Hepatocyte (in vitro differentiated cells): ENCODE measurements at regions not wholly inside any gene's neighbourhood (a gene's known extent, or its start where the extent isn't known, plus 50 kb on each side); places are given as distances from the start of the nearest gene placed in this dataset.

Experiments
- DNase-seq: peaks from one replicate; pipeline ENCODE4 v3.0.0-alpha.2; 2016; ENCODE audit warnings: low spot score
- H2AFZ ChIP-seq: fragments of 200-600 bp; sonication (generic); 2 replicates; pipeline ENCODE4 v1.6.0; 2016; ENCODE audit warnings: antibody characterized with exemption, mild to moderate bottlenecking
- H3K27ac ChIP-seq: fragments of 200-600 bp; sonication (generic); 2 replicates; pipeline ENCODE4 v1.5.1; 2016; ENCODE audit warnings: mild to moderate bottlenecking
- H3K27me3 ChIP-seq: fragments of 200-600 bp; sonication (generic); 2 replicates; pipeline ENCODE4 v1.6.1; 2016
- H3K36me3 ChIP-seq: fragments of 200-600 bp; sonication (generic); replicated peaks from 2 replicates; pipeline ENCODE4 v1.5.1; 2016; ENCODE audit warnings: low read depth; ENCODE audit not compliant: insufficient read depth
- H3K4me1 ChIP-seq: fragments of 200-600 bp; sonication (generic); 2 replicates; pipeline ENCODE4 v1.5.1; 2016; ENCODE audit warnings: mild to moderate bottlenecking, moderate library complexity; ENCODE audit not compliant: insufficient read depth
- H3K4me2 ChIP-seq: fragments of 200-600 bp; sonication (generic); 2 replicates; pipeline ENCODE4 v1.6.0; 2016
- H3K4me3 ChIP-seq: fragments of 200-600 bp; sonication (generic); 2 replicates; pipeline ENCODE4 v1.5.1; 2016; ENCODE audit warnings: mild to moderate bottlenecking
- H3K79me2 ChIP-seq: fragments of 200-600 bp; sonication (generic); 2 replicates; pipeline ENCODE4 v1.6.0; 2017; ENCODE audit warnings: mild to moderate bottlenecking
- H3K9me2 ChIP-seq: fragments of 200-600 bp; sonication (generic); replicated peaks from 2 replicates; pipeline ENCODE4 v1.6.0; 2017; ENCODE audit warnings: mild to moderate bottlenecking; ENCODE audit not compliant: insufficient read depth
- H3K9me3 ChIP-seq: fragments of 200-600 bp; sonication (generic); 2 replicates; pipeline ENCODE4 v1.5.1; 2016; ENCODE audit warnings: low read depth, mild to moderate bottlenecking
- H4K20me1 ChIP-seq: fragments of 200-600 bp; sonication (generic); 2 replicates; pipeline ENCODE4 v1.6.0; 2016; ENCODE audit warnings: mild to moderate bottlenecking; ENCODE audit not compliant: insufficient read depth, poor library complexity, severe bottlenecking
- EZH2 ChIP-seq: fragments of 200-600 bp; sonication (generic); IDR thresholded peaks from 2 replicates; pipeline ENCODE4 v1.6.1; 2016; ENCODE audit warnings: antibody characterized with exemption, mild to moderate bottlenecking, borderline replicate concordance
- EZH2phosphoT487 ChIP-seq: fragments of 200-600 bp; sonication (generic); IDR thresholded peaks from one replicate; pipeline ENCODE4 v1.6.1; 2018; ENCODE audit warnings: antibody characterized with exemption, mild to moderate bottlenecking, low read depth, moderate library complexity; ENCODE audit not compliant: unreplicated experiment, severe bottlenecking
- WGBS: methylation state at CpG from one replicate; pipeline ENCODE4 v1.1.6; 2016; ENCODE audit warnings: low lambda C conversion rate; ENCODE audit errors: missing lambda C conversion rate; 5-methylcytosine and 5-hydroxymethylcytosine counted together
- TF ChIP-seq, protein P1 (sequence below): fragments of 200-600 bp; sonication (generic); IDR thresholded peaks from 2 replicates; pipeline ENCODE4 v1.5.1; 2016; ENCODE audit warnings: antibody characterized with exemption, mild to moderate bottlenecking; ENCODE audit not compliant: poor library complexity

DNA sequence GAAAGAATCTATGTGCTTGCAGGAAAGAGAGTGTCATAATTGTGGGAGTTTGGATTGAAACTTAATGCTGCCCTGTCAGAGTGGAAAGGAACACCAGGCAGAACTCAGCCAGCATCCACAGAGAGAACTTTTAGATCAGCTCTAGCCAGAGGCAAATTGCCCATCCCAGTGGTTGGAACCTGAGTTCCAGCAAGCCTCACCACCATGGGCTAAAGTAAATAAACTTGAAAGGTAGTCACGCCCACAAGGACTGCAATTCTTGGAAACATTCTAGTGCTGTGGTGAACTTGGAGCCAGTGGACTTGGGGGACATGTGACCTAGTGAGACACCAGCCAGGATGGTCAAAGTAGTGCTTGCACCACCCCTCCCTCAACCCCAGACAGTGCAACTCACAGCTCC, 571.6 kb downstream of the LRRIQ3 start:
- WGBS, result 88% methylated on average over 1 of the region's 1 CpG
- Histone ChIP-seq H3K9me3 (no peaks in the 10 kb centered on the region), H3K9me2 (no peaks in the 10 kb centered on the region)

DNA sequence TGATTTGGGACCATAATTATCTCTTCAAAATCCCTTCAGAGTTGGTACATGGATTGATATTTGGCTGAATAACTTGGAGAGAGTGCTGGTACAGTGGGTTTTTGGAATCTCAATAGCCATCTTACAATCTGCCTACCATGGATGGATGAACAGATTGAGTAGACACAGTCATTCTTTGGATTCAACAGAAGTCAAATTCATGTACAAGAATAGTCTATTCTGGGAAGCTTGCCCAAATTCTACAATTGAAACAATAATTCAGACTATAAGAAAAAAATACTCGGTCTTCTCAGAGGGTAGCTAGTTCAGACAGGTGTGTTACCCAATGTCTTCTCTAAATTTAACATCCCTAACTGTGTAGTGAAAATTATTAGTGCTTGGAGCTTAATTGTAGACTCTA, 574.0 kb downstream of the LRRIQ3 start:
- 71% methylated on average over 1 of the region's 1 CpG for WGBS
- Histone ChIP-seq H3K4me1 (no peaks in the 10 kb centered on the region), H4K20me1 (no peaks in the 10 kb centered on the region), H3K27ac (no peak overlapping the region), H3K79me2 (no peaks in the 10 kb centered on the region), H3K9me3 (no peaks in the 10 kb centered on the region), H3K36me3 (no peaks in the 10 kb centered on the region), H3K9me2 (no peaks in the 10 kb centered on the region), H3K27me3 (no peaks in the 10 kb centered on the region), H2AFZ (no peak overlapping the region), H3K4me2 (no peak overlapping the region), H3K4me3 (no peak overlapping the region)
- DNase-seq, result no peak
- no peak for TF ChIP-seq EZH2
- TF ChIP-seq EZH2phosphoT487, result no peak
- TF ChIP-seq, protein P1, sequence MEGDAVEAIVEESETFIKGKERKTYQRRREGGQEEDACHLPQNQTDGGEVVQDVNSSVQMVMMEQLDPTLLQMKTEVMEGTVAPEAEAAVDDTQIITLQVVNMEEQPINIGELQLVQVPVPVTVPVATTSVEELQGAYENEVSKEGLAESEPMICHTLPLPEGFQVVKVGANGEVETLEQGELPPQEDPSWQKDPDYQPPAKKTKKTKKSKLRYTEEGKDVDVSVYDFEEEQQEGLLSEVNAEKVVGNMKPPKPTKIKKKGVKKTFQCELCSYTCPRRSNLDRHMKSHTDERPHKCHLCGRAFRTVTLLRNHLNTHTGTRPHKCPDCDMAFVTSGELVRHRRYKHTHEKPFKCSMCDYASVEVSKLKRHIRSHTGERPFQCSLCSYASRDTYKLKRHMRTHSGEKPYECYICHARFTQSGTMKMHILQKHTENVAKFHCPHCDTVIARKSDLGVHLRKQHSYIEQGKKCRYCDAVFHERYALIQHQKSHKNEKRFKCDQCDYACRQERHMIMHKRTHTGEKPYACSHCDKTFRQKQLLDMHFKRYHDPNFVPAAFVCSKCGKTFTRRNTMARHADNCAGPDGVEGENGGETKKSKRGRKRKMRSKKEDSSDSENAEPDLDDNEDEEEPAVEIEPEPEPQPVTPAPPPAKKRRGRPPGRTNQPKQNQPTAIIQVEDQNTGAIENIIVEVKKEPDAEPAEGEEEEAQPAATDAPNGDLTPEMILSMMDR, result no peak

More for the DNA sequence above, 571.6 kb downstream of the LRRIQ3 start:
- TF ChIP-seq EZH2phosphoT487 (no peak), EZH2 (no peak)
- TF ChIP-seq, protein P1, result no peak
- Histone ChIP-seq H2AFZ (no peak overlapping the region), H3K27me3 (no peaks in the 10 kb centered on the region), H3K4me2 (no peak overlapping the region), H4K20me1 (no peaks in the 10 kb centered on the region), H3K27ac (no peak overlapping the region), H3K4me1 (no peaks in the 10 kb centered on the region), H3K79me2 (no peaks in the 10 kb centered on the region), H3K4me3 (no peak overlapping the region), H3K36me3 (no peaks in the 10 kb centered on the region)
- DNase-seq, result no peak

DNA sequence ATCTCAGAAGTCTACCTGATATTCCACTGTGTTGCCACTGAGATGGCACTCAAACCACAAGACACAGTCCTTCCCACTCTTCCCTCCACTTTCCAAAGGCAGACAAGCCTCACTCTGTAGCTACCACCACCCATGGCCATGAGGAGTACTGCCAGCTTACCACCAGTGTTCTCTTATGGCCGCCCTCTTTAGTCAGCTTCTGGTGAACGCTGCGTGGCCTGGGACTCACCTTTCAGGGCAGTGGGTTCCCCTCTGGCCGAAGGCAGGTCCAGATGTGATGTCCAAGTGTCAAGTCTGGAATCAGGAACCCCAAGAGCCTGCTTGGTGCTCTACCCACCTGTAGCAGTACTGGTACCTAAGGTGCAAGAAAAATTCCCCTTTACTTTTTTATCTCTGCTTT, 580.8 kb downstream of the LRRIQ3 start:
- Histone ChIP-seq H4K20me1 (no peaks in the 10 kb centered on the region), H3K9me2 (no peaks in the 10 kb centered on the region), H3K27me3 (no peaks in the 10 kb centered on the region), H2AFZ (no peak overlapping the region), H3K9me3 (no peaks in the 10 kb centered on the region), H3K36me3 (no peaks in the 10 kb centered on the region), H3K27ac (no peak overlapping the region), H3K4me3 (no peak overlapping the region), H3K4me1 (no peaks in the 10 kb centered on the region), H3K4me2 (no peak overlapping the region), H3K79me2 (no peaks in the 10 kb centered on the region)
- TF ChIP-seq EZH2phosphoT487 (no peak), EZH2 (no peak)
- TF ChIP-seq, protein P1, result no peak
- 95% methylated on average over 4 of the region's 4 CpGs for WGBS
- no peak for DNase-seq

DNA sequence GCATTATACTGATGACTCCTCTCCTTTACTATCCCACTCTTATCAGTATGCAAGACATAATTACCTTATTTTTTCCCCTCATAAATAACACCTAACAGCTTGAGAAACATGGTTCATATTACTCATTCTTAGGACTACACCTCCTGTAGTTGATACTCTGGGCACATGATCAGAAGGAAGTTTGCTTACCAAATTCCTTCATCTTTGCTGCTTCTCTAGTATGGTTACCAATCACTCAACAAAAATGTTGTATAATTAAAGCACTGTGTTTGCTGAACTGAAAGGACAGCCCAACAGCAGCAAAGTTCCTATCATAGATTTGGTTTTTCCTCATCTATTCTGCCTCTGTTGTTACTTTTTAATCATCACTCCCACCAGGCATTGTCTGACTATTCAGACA, 586.3 kb downstream of the LRRIQ3 start:
- TF ChIP-seq EZH2 (no peak), EZH2phosphoT487 (no peak)
- TF ChIP-seq, protein P1, result no peak
- Histone ChIP-seq H3K79me2 (no peaks in the 10 kb centered on the region), H3K27me3 (no peaks in the 10 kb centered on the region), H2AFZ (no peak overlapping the region), H4K20me1 (no peaks in the 10 kb centered on the region), H3K9me3 (no peaks in the 10 kb centered on the region), H3K27ac (peak overlapping the region; percentile 18), H3K4me3 (no peak overlapping the region), H3K36me3 (no peaks in the 10 kb centered on the region), H3K9me2 (no peaks in the 10 kb centered on the region), H3K4me2 (no peak overlapping the region), H3K4me1 (no peaks in the 10 kb centered on the region)
- no peak for DNase-seq
